Stomach (tissue), 4 donors: ENCODE measurements at regions not wholly inside any gene's neighbourhood (a gene's known extent, or its start where the extent isn't known, plus 50 kb on each side); places are given as distances from the start of the nearest gene placed in this dataset.

ENCODE experiments used
- EP300 ChIP-seq: sonication (generic); formaldehyde crosslinking; IDR thresholded peaks from one replicate; pipeline ENCODE4 v1.6.1; 2017; ENCODE audit warnings: antibody characterized with exemption
- POLR2A ChIP-seq, 4 donors: fragments of 450-650 bp; IDR thresholded peaks; one replicate each; pipeline ENCODE4 v1.6.1; 2016; ENCODE audit warnings: antibody characterized with exemption in 4 of 4, control low read depth in 2 of 4, mild to moderate bottlenecking in 1 of 4, moderate library complexity in 1 of 4
- POLR2AphosphoS5 ChIP-seq, 3 donors: sonication (generic); formaldehyde crosslinking; IDR thresholded peaks; one replicate each; pipeline ENCODE4 v1.6.1; 2016; ENCODE audit warnings: antibody characterized with exemption in 3 of 3
- TF ChIP-seq, protein P1 (sequence below), 7 experiments: fragments of 450-650 bp in 4 of 7; fragments of 200-600 bp in 3 of 7; sonication (generic) in 3 of 7; IDR thresholded peaks; one replicate each; pipeline ENCODE4 v1.5.1; 2016 to 2019; ENCODE audit warnings: antibody characterized with exemption in 7 of 7, control low read depth in 2 of 7, mild to moderate bottlenecking in 1 of 7

- no peak for TF ChIP-seq POLR2AphosphoS5 (IDR thresholded peaks at IDR 0.05)
- no peak for TF ChIP-seq POLR2A (IDR thresholded peaks at IDR 0.05)
- TF ChIP-seq, protein P1, sequence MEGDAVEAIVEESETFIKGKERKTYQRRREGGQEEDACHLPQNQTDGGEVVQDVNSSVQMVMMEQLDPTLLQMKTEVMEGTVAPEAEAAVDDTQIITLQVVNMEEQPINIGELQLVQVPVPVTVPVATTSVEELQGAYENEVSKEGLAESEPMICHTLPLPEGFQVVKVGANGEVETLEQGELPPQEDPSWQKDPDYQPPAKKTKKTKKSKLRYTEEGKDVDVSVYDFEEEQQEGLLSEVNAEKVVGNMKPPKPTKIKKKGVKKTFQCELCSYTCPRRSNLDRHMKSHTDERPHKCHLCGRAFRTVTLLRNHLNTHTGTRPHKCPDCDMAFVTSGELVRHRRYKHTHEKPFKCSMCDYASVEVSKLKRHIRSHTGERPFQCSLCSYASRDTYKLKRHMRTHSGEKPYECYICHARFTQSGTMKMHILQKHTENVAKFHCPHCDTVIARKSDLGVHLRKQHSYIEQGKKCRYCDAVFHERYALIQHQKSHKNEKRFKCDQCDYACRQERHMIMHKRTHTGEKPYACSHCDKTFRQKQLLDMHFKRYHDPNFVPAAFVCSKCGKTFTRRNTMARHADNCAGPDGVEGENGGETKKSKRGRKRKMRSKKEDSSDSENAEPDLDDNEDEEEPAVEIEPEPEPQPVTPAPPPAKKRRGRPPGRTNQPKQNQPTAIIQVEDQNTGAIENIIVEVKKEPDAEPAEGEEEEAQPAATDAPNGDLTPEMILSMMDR (IDR thresholded peaks at IDR 0.05), result no peak
- no peak for TF ChIP-seq EP300
Observed at GRCh38 chr3:10703875-10704274, 112.2 kb upstream of the SLC6A11 start.
